H1 (cell line): ENCODE measurements at regions not wholly inside any gene's neighbourhood (a gene's known extent, or its start where the extent isn't known, plus 50 kb on each side); places are given as distances from the start of the nearest gene placed in this dataset.

Experiments
- CTCF ChIA-PET: fragments of 300-600 bp; sonication (Branson Sonifier 250); formaldehyde crosslinking; loops from one replicate; lab custom pipeline; 2021; ENCODE audit not compliant: partially characterized antibody; lab: Charles Lee
- POLR2A ChIA-PET: fragments of 300-600 bp; sonication (Branson Sonifier 250); formaldehyde crosslinking; loops from one replicate; lab custom pipeline; 2021; ENCODE audit warnings: inconsistent platforms; ENCODE audit not compliant: partially characterized antibody; lab: Charles Lee
- DNase-seq, 2 experiments: peaks; one replicate each; pipeline versions ENCODE4 v3.0.0 to v3.0.0-alpha.2; 2010 to 2022; ENCODE audit warnings: low spot score in 2 of 2, low read depth in 1 of 2, mixed read lengths in 1 of 2
- FAIRE-seq: peaks from 2 replicates; lab custom pipeline; 2011; peaks lifted over from hg19 to GRCh38; lab: Jason Lieb, UNC
- H2AFZ ChIP-seq: 2 replicates; pipeline ENCODE4 v1.8.1; 2012; ENCODE audit warnings: low read length, inconsistent platforms
- H2AK5ac ChIP-seq: 2 replicates; pipeline ENCODE4 v1.6.1; 2013; ENCODE audit warnings: low read depth, low read length
- H2BK120ac ChIP-seq: replicated peaks from 2 replicates; pipeline ENCODE3; 2013; ENCODE audit warnings: low read depth, low read length, inconsistent platforms
- H2BK12ac ChIP-seq: 2 replicates; pipeline ENCODE4 v1.6.1; 2013; ENCODE audit warnings: low read depth, low read length
- H2BK15ac ChIP-seq: 2 replicates; pipeline ENCODE4 v1.6.1; 2013; ENCODE audit warnings: low read length
- H2BK20ac ChIP-seq: 2 replicates; pipeline ENCODE4 v1.6.1; 2013; ENCODE audit warnings: low read length
- H2BK5ac ChIP-seq: 2 replicates; pipeline ENCODE4 v1.6.1; 2013; ENCODE audit warnings: low read depth, low read length
- H3K14ac ChIP-seq: 2 replicates; pipeline ENCODE4 v1.6.1; 2013; ENCODE audit warnings: inconsistent platforms; ENCODE audit not compliant: insufficient read length
- H3K18ac ChIP-seq: 2 replicates; pipeline ENCODE4 v1.6.1; 2013; ENCODE audit warnings: low read length; ENCODE audit errors: extremely low read depth
- H3K23ac ChIP-seq: 2 replicates; pipeline ENCODE4 v1.6.1; 2013; ENCODE audit warnings: inconsistent platforms; ENCODE audit not compliant: insufficient read length
- H3K23me2 ChIP-seq: 2 replicates; pipeline ENCODE4 v1.6.1; 2013; ENCODE audit warnings: low read depth, low read length
- H3K27ac ChIP-seq: 2 replicates; pipeline ENCODE4 v1.6.1; 2011; ENCODE audit warnings: low read depth, low read length, inconsistent platforms
- H3K27me3 ChIP-seq, 4 experiments: replicated peaks in 1 of 4; 1 replicate in 1 of 4; 2 replicates in 3 of 4; pipeline versions ENCODE4 v1.6.1 to v1.8.1; 2011 to 2013; ENCODE audit warnings: low read length in 3 of 4, mild to moderate bottlenecking in 3 of 4, inconsistent platforms in 2 of 4, mixed read lengths in 2 of 4, moderate library complexity in 1 of 4; ENCODE audit not compliant: control insufficient read depth in 3 of 4, insufficient read depth in 3 of 4; ENCODE audit errors: extremely low read depth in 1 of 4
- H3K36me3 ChIP-seq, 4 experiments: 2 replicates each; pipeline versions ENCODE4 v1.6.1 to v1.8.1; 2011 to 2013; ENCODE audit warnings: mild to moderate bottlenecking in 4 of 4, low read length in 3 of 4, moderate library complexity in 2 of 4, control low read depth in 1 of 4, inconsistent platforms in 1 of 4; ENCODE audit not compliant: insufficient read depth in 4 of 4, control insufficient read depth in 2 of 4
- H3K4ac ChIP-seq: replicated peaks from 2 replicates; pipeline ENCODE3; 2013; ENCODE audit warnings: low read length, low read depth, mixed read lengths, inconsistent platforms; ENCODE audit not compliant: insufficient read length
- H3K4me1 ChIP-seq, 4 experiments: replicated peaks in 1 of 4; 1 replicate in 1 of 4; 2 replicates in 3 of 4; pipeline versions ENCODE4 v1.6.1 to v1.8.1; 2011 to 2013; ENCODE audit warnings: low read length in 3 of 4, inconsistent platforms in 2 of 4, mixed read lengths in 1 of 4; ENCODE audit not compliant: insufficient read depth in 4 of 4, control insufficient read depth in 3 of 4
- H3K4me2 ChIP-seq, 2 experiments: 2 replicates each; pipeline versions ENCODE4 v1.6.1 to v1.8.1; 2011 to 2013; ENCODE audit warnings: low read depth in 2 of 2, low read length in 2 of 2, control low read depth in 1 of 2, inconsistent platforms in 1 of 2, mild to moderate bottlenecking in 1 of 2; ENCODE audit not compliant: insufficient read depth in 1 of 2
- H3K4me3 ChIP-seq, 4 experiments: fragments of 200-600, 300-600 bp in 1 of 4; sonication (generic), shearing (Covaris generic), sonication (Bioruptor Twin) in 1 of 4; 2 replicates each; pipeline versions ENCODE4 v1.5.1 to v1.8.1; 2011 to 2016; ENCODE audit warnings: low read length in 4 of 4, low read depth in 3 of 4, control low read depth in 2 of 4, inconsistent platforms in 2 of 4, mild to moderate bottlenecking in 2 of 4, mixed read lengths in 1 of 4, moderate library complexity in 1 of 4; ENCODE audit not compliant: insufficient read depth in 2 of 4; ENCODE audit errors: extremely low read depth in 1 of 4
- H3K56ac ChIP-seq: replicated peaks from 2 replicates; pipeline ENCODE3; 2013; ENCODE audit warnings: low read depth, mild to moderate bottlenecking, mixed read lengths, low read length, inconsistent platforms; ENCODE audit not compliant: insufficient read length
- H3K79me1 ChIP-seq: 2 replicates; pipeline ENCODE4 v1.6.1; 2013; ENCODE audit warnings: low read depth, low read length, control low read depth
- H3K79me2 ChIP-seq, 2 experiments: 2 replicates each; pipeline versions ENCODE4 v1.6.1 to v1.8.1; 2012 to 2013; ENCODE audit warnings: low read length in 2 of 2, mild to moderate bottlenecking in 2 of 2, inconsistent platforms in 1 of 2; ENCODE audit not compliant: insufficient read depth in 2 of 2, control insufficient read depth in 1 of 2
- H3K9ac ChIP-seq, 4 experiments: replicated peaks in 1 of 4; 1 replicate in 1 of 4; 2 replicates in 3 of 4; pipeline versions ENCODE4 v1.6.1 to v1.8.1; 2011 to 2013; ENCODE audit warnings: low read depth in 3 of 4, low read length in 3 of 4, control low read depth in 2 of 4, mild to moderate bottlenecking in 2 of 4, moderate library complexity in 2 of 4, inconsistent platforms in 1 of 4; ENCODE audit errors: extremely low read depth in 1 of 4
- H3K9me3 ChIP-seq, 2 experiments: 2 replicates each; pipeline versions ENCODE4 v1.6.1 to v1.8.1; 2012 to 2013; ENCODE audit warnings: mild to moderate bottlenecking in 2 of 2, moderate library complexity in 2 of 2, control low read depth in 1 of 2, inconsistent platforms in 1 of 2, low read depth in 1 of 2, low read length in 1 of 2, mixed read lengths in 1 of 2; ENCODE audit not compliant: insufficient read depth in 2 of 2
- H4K20me1 ChIP-seq, 2 experiments: replicated peaks in 1 of 2; 2 replicates each; pipeline versions ENCODE3 to v1.8.1; 2011 to 2013; ENCODE audit warnings: inconsistent platforms in 2 of 2, low read length in 2 of 2, mild to moderate bottlenecking in 1 of 2; ENCODE audit not compliant: insufficient read depth in 2 of 2, control insufficient read depth in 1 of 2
- H4K5ac ChIP-seq: 2 replicates; pipeline ENCODE4 v1.6.1; 2013; ENCODE audit warnings: low read length, low read depth, mixed read lengths, inconsistent platforms; ENCODE audit not compliant: insufficient read length
- H4K8ac ChIP-seq: 2 replicates; pipeline ENCODE4 v1.8.0; 2013; ENCODE audit warnings: mild to moderate bottlenecking, moderate library complexity, low read length, inconsistent platforms; ENCODE audit not compliant: insufficient read depth; ENCODE audit errors: extremely low read depth
- H4K91ac ChIP-seq: replicated peaks from 2 replicates; pipeline ENCODE3; 2013; ENCODE audit warnings: low read length, mixed read lengths, inconsistent platforms; ENCODE audit not compliant: insufficient read length
- ATF2 ChIP-seq: IDR thresholded peaks from 2 replicates; pipeline ENCODE4 v1.6.1; 2012; ENCODE audit warnings: low read length, inconsistent platforms
- ATF3 ChIP-seq: IDR thresholded peaks from 2 replicates; pipeline ENCODE4 v1.6.1; 2011; ENCODE audit warnings: low read depth, mild to moderate bottlenecking, low read length; ENCODE audit not compliant: insufficient read depth
- BCL11A ChIP-seq, 2 experiments: IDR thresholded peaks; one replicate each; pipeline ENCODE4 v1.6.1; 2011; ENCODE audit warnings: low read depth in 2 of 2, low read length in 2 of 2, mild to moderate bottlenecking in 2 of 2
- CHD2 ChIP-seq: IDR thresholded peaks from 2 replicates; pipeline ENCODE4 v1.6.1; 2012; ENCODE audit warnings: low read length, improper control_type of control experiment
- CTCF ChIP-seq, 3 experiments: IDR thresholded peaks; 1 replicate in 2 of 3; 2 replicates in 1 of 3; pipeline versions ENCODE4 v1.5.1 to v1.6.1; 2011; ENCODE audit warnings: low read length in 3 of 3, mild to moderate bottlenecking in 3 of 3, inconsistent platforms in 2 of 3, low read depth in 1 of 3, moderate library complexity in 1 of 3; ENCODE audit not compliant: insufficient read depth in 1 of 3; ENCODE audit errors: control extremely low read depth in 1 of 3
- HDAC6 ChIP-seq: IDR thresholded peaks from one replicate; pipeline ENCODE4 v1.7.1; 2012; ENCODE audit warnings: low read depth, mild to moderate bottlenecking, inconsistent platforms, low read length, moderate library complexity
- KDM1A ChIP-seq: fragments of 200-600, 300-600 bp; sonication (generic); IDR thresholded peaks from 2 replicates; pipeline ENCODE4 v1.7.1; 2016; ENCODE audit warnings: mild to moderate bottlenecking, low read length, borderline replicate concordance
- POLR2A ChIP-seq, 2 experiments: IDR thresholded peaks; 1 replicate in 1 of 2; 2 replicates in 1 of 2; pipeline ENCODE4 v1.6.1; 2011; ENCODE audit warnings: low read depth in 2 of 2, low read length in 2 of 2, mild to moderate bottlenecking in 2 of 2; ENCODE audit errors: control extremely low read depth in 1 of 2
- SP1 ChIP-seq: IDR thresholded peaks from 2 replicates; pipeline ENCODE4 v1.6.1; 2011; ENCODE audit warnings: low read depth, low read length
- SP2 ChIP-seq: IDR thresholded peaks from 2 replicates; pipeline ENCODE4 v1.6.1; 2012; ENCODE audit warnings: mild to moderate bottlenecking, low read length, inconsistent platforms
- TCF12 ChIP-seq: IDR thresholded peaks from 2 replicates; pipeline ENCODE4 v1.6.1; 2011; ENCODE audit warnings: low read depth, mild to moderate bottlenecking, low read length
- WGBS, 2 experiments: shearing (Covaris generic) in 1 of 2; methylation state at CpG; one replicate each; pipeline versions ENCODE4 v1.1.6 to v1.1.7; 2013 to 2015; ENCODE audit warnings: low lambda C conversion rate in 2 of 2, mixed read lengths in 2 of 2, inconsistent platforms in 1 of 2, low coverage in 1 of 2, missing lambda C conversion rate in 1 of 2; ENCODE audit not compliant: insufficient replicate concordance in 2 of 2, insufficient coverage in 1 of 2, insufficient read length in 1 of 2; ENCODE audit errors: extremely low coverage in 1 of 2, missing lambda C conversion rate in 1 of 2; 5-methylcytosine and 5-hydroxymethylcytosine counted together

DNA sequence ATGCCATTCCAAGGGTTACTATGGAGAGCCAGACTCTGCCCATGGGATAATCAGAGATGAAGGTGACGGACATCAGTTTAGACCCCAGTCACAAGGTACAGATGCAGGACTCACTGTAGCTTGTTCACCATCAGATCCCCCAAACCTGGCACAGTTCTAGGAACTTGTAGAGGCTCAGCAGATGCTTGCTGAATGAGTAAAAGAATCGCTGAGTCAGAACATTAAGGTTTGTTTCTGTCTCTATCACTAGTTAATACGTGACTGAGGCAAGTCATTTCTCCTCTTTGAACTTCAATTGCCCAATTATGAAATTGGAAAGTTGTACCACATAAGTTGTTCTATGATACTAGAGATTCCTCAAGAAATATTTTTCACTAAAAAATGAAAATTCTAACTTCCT lies 65.1 kb downstream of the PPP1R3C start:
- Histone ChIP-seq H3K36me3 (no peaks in the 10 kb centered on the region), H3K56ac (no peak overlapping the region), H2AK5ac (no peak overlapping the region), H2BK15ac (no peak overlapping the region), H3K9ac (no peak overlapping the region), H3K27ac (no peak overlapping the region), H2BK5ac (no peak overlapping the region), H2BK20ac (no peak overlapping the region), H3K9me3 (peaks cover 0 to 1% of the 10 kb centered on the region in 2 experiments; a peak in 1 of 4 replicates), H3K23ac (no peak overlapping the region), H3K4me2 (no peak overlapping the region), H3K79me2 (no peaks in the 10 kb centered on the region), H3K27me3 (no peaks in the 10 kb centered on the region), H4K8ac (no peak overlapping the region), H3K4ac (no peak overlapping the region), H3K4me3 (no peak overlapping the region), H4K5ac (no peak overlapping the region), H2BK120ac (no peak overlapping the region), H3K23me2 (no peaks in the 10 kb centered on the region), H3K79me1 (no peaks in the 10 kb centered on the region), H3K14ac (no peak overlapping the region), H2AFZ (no peak overlapping the region), H2BK12ac (no peak overlapping the region), H4K20me1 (no peaks in the 10 kb centered on the region), H3K18ac (no peak overlapping the region), H3K4me1 (no peaks in the 10 kb centered on the region), H4K91ac (no peak overlapping the region)
- ChIA-PET POLR2A (no interaction called here), CTCF (interaction anchor here (0.9 to 4.0 kb wide), 4 partner anchors 15 to 126 kb away, joined by 3 to 31 read pairs (median 6); no protein-coding TSS in a partner anchor)
- no peak for DNase-seq
- no peak for FAIRE-seq
- 89% methylated on average over 3 of the region's 3 CpGs; no CpG with 5 or more reads in 1 of the 2 experiments for WGBS, 2 experiments
- no peak for TF ChIP-seq BCL11A (IDR thresholded peaks at IDR 0.05; ENCODE audit: low read depth in 2 of 2, low read length in 2 of 2)
- no peak for TF ChIP-seq SP1
- no peak for TF ChIP-seq TCF12
- no peak for TF ChIP-seq SP2
- TF ChIP-seq ATF3: no peak
- TF ChIP-seq CHD2: no peak
- TF ChIP-seq CTCF (IDR thresholded peaks at IDR 0.05; ENCODE audit: control extremely low read depth in 1 of 3, insufficient read depth in 1 of 3, low read depth in 1 of 3, low read length in 3 of 3): no peak
- no peak for TF ChIP-seq KDM1A
- no peak for TF ChIP-seq POLR2A (IDR thresholded peaks at IDR 0.05; ENCODE audit: control extremely low read depth in 1 of 2, low read depth in 2 of 2, low read length in 2 of 2)
- no peak for TF ChIP-seq HDAC6
- no peak for TF ChIP-seq ATF2
